Peyer's patch (tissue), 4 donors: ENCODE measurements at regions not wholly inside any gene's neighbourhood (a gene's known extent, or its start where the extent isn't known, plus 50 kb on each side); places are given as distances from the start of the nearest gene placed in this dataset.

Source experiments
- DNase-seq, 3 donors: peaks; one replicate each; pipeline ENCODE4 v3.0.0-alpha.2; 2017 to 2019
- H3K27ac ChIP-seq, 4 donors: fragments of 200-600 bp; sonication (generic); one replicate each; pipeline ENCODE4 v1.5.1; 2016 to 2019
- H3K27me3 ChIP-seq, 2 donors: fragments of 200-600 bp; sonication (generic); one replicate each; pipeline ENCODE4 v1.5.1; 2019
- H3K36me3 ChIP-seq, 3 donors: fragments of 200-600 bp; sonication (generic); one replicate each; pipeline ENCODE4 v1.5.1; 2016 to 2019
- H3K4me1 ChIP-seq, 4 donors: fragments of 200-600 bp; sonication (generic); one replicate each; pipeline ENCODE4 v1.5.1; 2016 to 2019
- H3K4me3 ChIP-seq, 4 donors: fragments of 200-600 bp; sonication (generic); 1 replicate in 3 of 4; 2 replicates in 1 of 4; pipeline ENCODE4 v1.5.1; 2016 to 2019; ENCODE audit warnings: mild to moderate bottlenecking in 1 of 4
- H3K9me3 ChIP-seq, 4 donors: fragments of 200-600 bp; sonication (generic); one replicate each; pipeline ENCODE4 v1.5.1; 2016 to 2019; ENCODE audit warnings: mild to moderate bottlenecking in 1 of 4
- POLR2A ChIP-seq, 2 donors: fragments of 450-650 bp; IDR thresholded peaks; one replicate each; pipeline ENCODE4 v1.5.1; 2017; ENCODE audit warnings: antibody characterized with exemption in 2 of 2, mild to moderate bottlenecking in 2 of 2, moderate library complexity in 2 of 2
- TF ChIP-seq, protein P1 (sequence below), 6 experiments: fragments of 450-650 bp in 4 of 6; fragments of 200-600 bp in 2 of 6; sonication (generic) in 1 of 6; IDR thresholded peaks; one replicate each; pipeline ENCODE4 v1.5.1; 2017 to 2019; ENCODE audit warnings: antibody characterized with exemption in 6 of 6, mild to moderate bottlenecking in 3 of 6, moderate library complexity in 1 of 6

DNA sequence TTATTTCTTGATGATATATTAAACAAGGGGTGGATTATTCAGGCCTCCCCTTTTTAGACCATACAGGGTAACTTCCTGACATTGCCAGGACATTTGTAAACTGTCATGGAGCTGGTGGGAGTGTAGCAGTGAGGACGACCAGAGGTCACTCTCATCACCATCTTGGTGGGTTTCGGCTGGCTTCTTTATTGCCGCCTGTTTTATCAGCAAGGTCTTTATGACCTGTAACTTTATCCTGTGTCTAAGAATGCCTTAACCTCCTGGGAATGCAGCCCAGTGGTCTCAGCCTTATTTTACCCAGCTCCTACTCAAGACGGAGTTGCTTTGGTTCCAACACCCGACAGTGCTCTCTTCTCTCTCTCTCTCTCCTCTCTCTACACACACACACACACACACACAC is 221.9 kb downstream of the C16orf95 start:
- no peak overlapping the region for H3K27ac ChIP-seq
- no peak for DNase-seq
- H3K9me3 ChIP-seq, result no peaks in the 10 kb centered on the region
- H3K4me1 ChIP-seq, result no peaks in the 10 kb centered on the region
- TF ChIP-seq, protein P1, sequence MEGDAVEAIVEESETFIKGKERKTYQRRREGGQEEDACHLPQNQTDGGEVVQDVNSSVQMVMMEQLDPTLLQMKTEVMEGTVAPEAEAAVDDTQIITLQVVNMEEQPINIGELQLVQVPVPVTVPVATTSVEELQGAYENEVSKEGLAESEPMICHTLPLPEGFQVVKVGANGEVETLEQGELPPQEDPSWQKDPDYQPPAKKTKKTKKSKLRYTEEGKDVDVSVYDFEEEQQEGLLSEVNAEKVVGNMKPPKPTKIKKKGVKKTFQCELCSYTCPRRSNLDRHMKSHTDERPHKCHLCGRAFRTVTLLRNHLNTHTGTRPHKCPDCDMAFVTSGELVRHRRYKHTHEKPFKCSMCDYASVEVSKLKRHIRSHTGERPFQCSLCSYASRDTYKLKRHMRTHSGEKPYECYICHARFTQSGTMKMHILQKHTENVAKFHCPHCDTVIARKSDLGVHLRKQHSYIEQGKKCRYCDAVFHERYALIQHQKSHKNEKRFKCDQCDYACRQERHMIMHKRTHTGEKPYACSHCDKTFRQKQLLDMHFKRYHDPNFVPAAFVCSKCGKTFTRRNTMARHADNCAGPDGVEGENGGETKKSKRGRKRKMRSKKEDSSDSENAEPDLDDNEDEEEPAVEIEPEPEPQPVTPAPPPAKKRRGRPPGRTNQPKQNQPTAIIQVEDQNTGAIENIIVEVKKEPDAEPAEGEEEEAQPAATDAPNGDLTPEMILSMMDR (IDR thresholded peaks at IDR 0.05), result no peak
- no peak for TF ChIP-seq POLR2A (IDR thresholded peaks at IDR 0.05)
- H3K4me3 ChIP-seq, result no peak overlapping the region
- no peaks in the 10 kb centered on the region for H3K36me3 ChIP-seq
- no peaks in the 10 kb centered on the region for H3K27me3 ChIP-seq

DNA sequence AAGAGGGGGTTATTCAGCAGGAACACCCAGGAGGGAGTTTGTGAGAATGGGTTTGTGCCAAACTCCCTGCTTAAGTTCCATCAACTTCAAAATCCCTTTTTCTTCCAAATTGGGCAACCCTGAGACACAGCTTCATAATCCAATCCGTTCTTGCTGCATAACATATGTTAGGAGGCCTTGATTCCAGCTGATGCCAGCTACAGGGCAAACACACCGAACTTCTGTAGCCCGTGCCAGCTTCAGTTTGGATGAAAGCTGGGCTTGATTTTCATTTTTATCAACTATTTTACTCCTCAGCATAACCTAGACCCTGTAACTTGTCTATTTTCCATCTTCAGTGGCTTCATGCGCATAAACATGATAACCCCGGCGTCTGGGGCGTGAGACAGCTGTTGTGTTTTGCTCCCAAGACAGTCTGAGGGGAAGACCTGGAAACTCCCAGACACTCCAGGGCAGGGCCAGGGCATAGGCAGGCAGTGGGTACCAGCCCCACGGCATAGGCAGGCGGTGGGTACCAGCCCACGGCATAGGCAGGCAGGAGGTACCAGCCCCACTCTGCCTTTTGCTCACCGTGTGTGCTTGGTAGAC is 220.4 kb downstream of the C16orf95 start:
- TF ChIP-seq, protein P1 (IDR thresholded peaks at IDR 0.05), result no peak
- no peak for TF ChIP-seq POLR2A (IDR thresholded peaks at IDR 0.05)
- Histone ChIP-seq H3K27me3 (no peaks in the 10 kb centered on the region), H3K27ac (no peak overlapping the region), H3K4me1 (no peaks in the 10 kb centered on the region), H3K4me3 (no peak overlapping the region), H3K9me3 (no peaks in the 10 kb centered on the region), H3K36me3 (no peaks in the 10 kb centered on the region)
- no peak for DNase-seq

DNA sequence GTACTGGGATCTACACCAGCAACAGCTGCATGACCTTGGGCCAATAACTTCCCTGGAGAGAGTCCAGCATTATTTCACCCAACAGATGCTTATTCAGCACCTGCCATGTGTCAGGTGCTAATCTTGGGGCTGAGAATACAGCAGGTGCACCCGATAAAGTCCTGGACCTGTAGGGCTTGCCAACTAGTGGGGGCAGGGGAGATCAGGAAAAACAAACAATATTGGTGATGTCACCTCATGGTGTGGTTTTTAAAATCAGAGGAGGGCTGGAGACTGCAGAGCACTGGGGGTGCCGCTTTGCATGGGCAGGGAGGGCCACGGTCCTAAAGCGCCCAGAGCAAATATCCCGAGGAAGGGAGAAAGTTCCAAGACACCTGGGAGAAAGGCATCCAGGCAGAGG is 218.8 kb downstream of the C16orf95 start:
- no peaks in the 10 kb centered on the region for H3K4me1 ChIP-seq
- H3K27me3 ChIP-seq, result no peaks in the 10 kb centered on the region
- no peaks in the 10 kb centered on the region for H3K9me3 ChIP-seq
- no peak for DNase-seq
- no peak overlapping the region for H3K27ac ChIP-seq
- TF ChIP-seq, protein P1 (IDR thresholded peaks at IDR 0.05), result no peak
- no peak for TF ChIP-seq POLR2A (IDR thresholded peaks at IDR 0.05)
- no peaks in the 10 kb centered on the region for H3K36me3 ChIP-seq
- no peak overlapping the region for H3K4me3 ChIP-seq

DNA sequence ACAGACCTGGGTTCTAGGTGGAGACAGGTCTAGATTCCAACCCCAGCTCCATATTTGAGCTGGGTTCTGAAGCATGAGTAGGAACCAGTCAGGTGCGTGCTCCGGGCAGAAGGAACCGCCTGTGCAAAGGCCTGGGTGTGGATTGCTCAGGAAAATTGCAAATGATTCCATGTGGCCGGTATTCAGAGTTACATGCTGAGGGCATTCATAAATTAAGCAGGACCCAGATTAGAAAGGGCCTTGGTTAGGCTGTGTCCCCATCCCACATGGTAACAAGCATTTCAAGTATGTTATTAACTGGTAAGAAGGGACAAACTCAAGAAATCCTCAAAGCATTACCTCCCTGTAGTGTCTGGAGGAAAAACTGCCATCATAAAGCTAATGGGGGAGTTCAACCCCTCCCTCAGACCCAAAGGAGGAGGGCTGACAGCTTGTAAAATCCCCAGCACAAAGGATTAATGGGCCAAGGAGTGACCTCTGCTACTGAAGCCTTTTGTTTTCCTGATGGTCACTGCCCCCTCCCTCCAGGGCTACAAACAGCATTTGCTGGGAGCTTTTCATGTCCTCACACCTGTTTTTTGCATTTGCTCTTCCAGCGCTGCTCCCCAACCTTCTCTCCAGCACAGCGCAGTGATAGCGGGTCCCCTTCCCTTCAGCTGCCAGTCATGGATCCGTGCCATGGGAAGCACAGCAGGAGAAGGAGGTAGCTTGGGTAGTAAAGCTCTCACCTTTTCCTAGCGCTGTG is 218.0 kb downstream of the C16orf95 start:
- H3K27ac ChIP-seq, result no peak overlapping the region
- TF ChIP-seq, protein P1 (IDR thresholded peaks at IDR 0.05), result no peak
- no peak for TF ChIP-seq POLR2A (IDR thresholded peaks at IDR 0.05)
- H3K9me3 ChIP-seq, result no peaks in the 10 kb centered on the region
- no peaks in the 10 kb centered on the region for H3K4me1 ChIP-seq
- no peak for DNase-seq
- H3K27me3 ChIP-seq, result no peaks in the 10 kb centered on the region
- H3K4me3 ChIP-seq, result no peak overlapping the region
- H3K36me3 ChIP-seq, result no peaks in the 10 kb centered on the region

DNA sequence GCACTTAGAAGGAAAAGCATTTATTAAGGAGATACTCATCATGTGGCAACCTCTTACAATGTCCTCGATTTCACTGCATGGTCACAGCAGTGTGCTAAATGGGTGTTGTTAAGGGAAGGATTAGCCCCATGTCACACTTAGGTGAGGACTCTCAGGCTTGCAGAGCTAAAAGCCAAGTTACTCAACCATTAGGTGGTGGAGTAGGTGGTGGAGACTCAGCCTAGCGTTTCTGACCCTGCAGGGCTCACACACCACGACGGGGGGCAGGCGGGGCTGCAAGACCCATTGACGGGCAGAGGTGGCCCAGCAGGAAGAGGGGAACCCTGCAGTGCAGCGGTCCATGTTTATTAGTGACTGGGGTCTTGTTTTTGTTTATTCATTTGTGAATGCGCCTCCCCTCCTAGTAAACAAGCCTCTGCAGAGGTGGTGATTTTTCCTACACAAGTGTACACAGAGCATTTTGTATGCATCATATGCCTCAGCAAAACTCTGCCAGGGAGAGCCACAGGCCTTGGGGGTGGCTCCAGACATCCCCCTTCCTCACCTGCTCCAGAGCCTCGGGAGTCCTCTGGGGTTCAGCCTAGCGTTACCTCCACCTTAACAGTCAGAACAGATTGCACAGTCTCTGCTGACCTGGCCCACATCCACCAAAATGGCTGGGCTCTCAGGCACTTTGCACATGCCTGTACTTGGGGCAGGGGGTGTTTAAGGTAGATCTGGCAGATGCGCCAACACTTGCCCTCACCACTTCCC is 216.7 kb downstream of the C16orf95 start:
- Histone ChIP-seq H3K27ac (no peak overlapping the region), H3K9me3 (no peaks in the 10 kb centered on the region), H3K27me3 (no peaks in the 10 kb centered on the region), H3K4me3 (no peak overlapping the region), H3K36me3 (no peaks in the 10 kb centered on the region), H3K4me1 (no peaks in the 10 kb centered on the region)
- DNase-seq, result no peak
- no peak for TF ChIP-seq POLR2A (IDR thresholded peaks at IDR 0.05)

DNA sequence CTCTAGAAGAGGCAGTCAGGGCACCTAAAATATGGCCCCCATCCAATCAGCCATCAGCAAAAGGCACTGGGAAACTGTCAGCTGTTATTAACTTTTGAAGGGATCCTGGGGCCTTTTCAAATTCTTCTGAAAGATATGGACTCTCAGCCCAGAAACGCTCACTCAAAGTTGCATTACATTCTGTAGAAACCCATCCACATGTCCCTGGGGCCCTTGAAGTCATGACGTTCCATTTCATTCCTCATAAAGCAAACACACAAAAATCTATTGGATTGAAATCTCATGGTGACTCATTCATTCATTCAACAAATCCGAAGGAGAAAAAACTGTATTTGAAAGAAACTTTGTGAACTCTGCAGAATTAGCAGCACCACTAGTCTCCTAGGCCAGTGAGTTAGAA is 215.3 kb downstream of the C16orf95 start:
- Histone ChIP-seq H3K9me3 (no peaks in the 10 kb centered on the region), H3K4me3 (no peak overlapping the region), H3K27me3 (no peaks in the 10 kb centered on the region), H3K36me3 (no peaks in the 10 kb centered on the region), H3K27ac (no peak overlapping the region), H3K4me1 (no peaks in the 10 kb centered on the region)
- no peak for TF ChIP-seq POLR2A (IDR thresholded peaks at IDR 0.05)
- TF ChIP-seq, protein P1 (IDR thresholded peaks at IDR 0.05), result no peak
- DNase-seq, result no peak
